Stomach (tissue), 4 donors: ENCODE measurements at regions not wholly inside any gene's neighbourhood (a gene's known extent, or its start where the extent isn't known, plus 50 kb on each side); places are given as distances from the start of the nearest gene placed in this dataset.

Experiments used
- EP300 ChIP-seq: sonication (generic); formaldehyde crosslinking; IDR thresholded peaks from one replicate; pipeline ENCODE4 v1.6.1; 2017; ENCODE audit warnings: antibody characterized with exemption
- POLR2A ChIP-seq, 4 donors: fragments of 450-650 bp; IDR thresholded peaks; one replicate each; pipeline ENCODE4 v1.6.1; 2016; ENCODE audit warnings: antibody characterized with exemption in 4 of 4, control low read depth in 2 of 4, mild to moderate bottlenecking in 1 of 4, moderate library complexity in 1 of 4
- POLR2AphosphoS5 ChIP-seq, 3 donors: sonication (generic); formaldehyde crosslinking; IDR thresholded peaks; one replicate each; pipeline ENCODE4 v1.6.1; 2016; ENCODE audit warnings: antibody characterized with exemption in 3 of 3
- TF ChIP-seq, protein P1 (sequence below), 7 experiments: fragments of 450-650 bp in 4 of 7; fragments of 200-600 bp in 3 of 7; sonication (generic) in 3 of 7; IDR thresholded peaks; one replicate each; pipeline ENCODE4 v1.5.1; 2016 to 2019; ENCODE audit warnings: antibody characterized with exemption in 7 of 7, control low read depth in 2 of 7, mild to moderate bottlenecking in 1 of 7

DNA sequence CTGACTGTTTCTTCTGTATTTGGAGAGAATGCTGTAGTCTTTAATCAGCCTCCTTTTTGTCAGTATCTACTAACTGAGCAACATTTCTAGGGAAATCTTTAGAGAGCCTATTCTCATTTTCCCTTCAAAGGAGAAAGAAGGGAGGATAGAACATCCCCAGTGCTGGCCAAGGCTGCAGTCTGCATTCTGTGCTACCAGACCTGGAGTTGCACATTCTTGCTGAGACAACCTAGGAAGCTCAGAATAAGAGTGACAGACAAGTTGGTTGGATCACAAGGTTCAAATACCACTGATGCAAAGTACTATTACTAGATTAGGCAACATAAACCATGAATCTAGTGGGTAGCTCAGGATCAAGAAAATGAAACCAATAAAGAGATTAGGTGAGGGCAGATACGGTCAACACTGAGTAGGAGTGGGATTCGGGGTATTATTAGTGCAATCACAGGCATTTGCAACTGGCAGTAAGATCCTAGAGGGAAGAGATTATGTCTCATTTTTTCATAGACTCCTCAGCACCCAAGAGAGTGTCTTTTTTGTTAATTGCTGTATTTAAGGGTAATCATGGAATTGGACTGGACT, 213.5 kb upstream of the FAM83B start:
- TF ChIP-seq, protein P1, sequence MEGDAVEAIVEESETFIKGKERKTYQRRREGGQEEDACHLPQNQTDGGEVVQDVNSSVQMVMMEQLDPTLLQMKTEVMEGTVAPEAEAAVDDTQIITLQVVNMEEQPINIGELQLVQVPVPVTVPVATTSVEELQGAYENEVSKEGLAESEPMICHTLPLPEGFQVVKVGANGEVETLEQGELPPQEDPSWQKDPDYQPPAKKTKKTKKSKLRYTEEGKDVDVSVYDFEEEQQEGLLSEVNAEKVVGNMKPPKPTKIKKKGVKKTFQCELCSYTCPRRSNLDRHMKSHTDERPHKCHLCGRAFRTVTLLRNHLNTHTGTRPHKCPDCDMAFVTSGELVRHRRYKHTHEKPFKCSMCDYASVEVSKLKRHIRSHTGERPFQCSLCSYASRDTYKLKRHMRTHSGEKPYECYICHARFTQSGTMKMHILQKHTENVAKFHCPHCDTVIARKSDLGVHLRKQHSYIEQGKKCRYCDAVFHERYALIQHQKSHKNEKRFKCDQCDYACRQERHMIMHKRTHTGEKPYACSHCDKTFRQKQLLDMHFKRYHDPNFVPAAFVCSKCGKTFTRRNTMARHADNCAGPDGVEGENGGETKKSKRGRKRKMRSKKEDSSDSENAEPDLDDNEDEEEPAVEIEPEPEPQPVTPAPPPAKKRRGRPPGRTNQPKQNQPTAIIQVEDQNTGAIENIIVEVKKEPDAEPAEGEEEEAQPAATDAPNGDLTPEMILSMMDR (IDR thresholded peaks at IDR 0.05) = no peak
- TF ChIP-seq POLR2A (IDR thresholded peaks at IDR 0.05) (no peak), POLR2AphosphoS5 (IDR thresholded peaks at IDR 0.05) (no peak), EP300 (no peak)
